ENCODE measurements at regions not wholly inside any gene's neighbourhood (a gene's known extent, or its start where the extent isn't known, plus 50 kb on each side); places are given as distances from the start of the nearest gene placed in this dataset.

DNA sequence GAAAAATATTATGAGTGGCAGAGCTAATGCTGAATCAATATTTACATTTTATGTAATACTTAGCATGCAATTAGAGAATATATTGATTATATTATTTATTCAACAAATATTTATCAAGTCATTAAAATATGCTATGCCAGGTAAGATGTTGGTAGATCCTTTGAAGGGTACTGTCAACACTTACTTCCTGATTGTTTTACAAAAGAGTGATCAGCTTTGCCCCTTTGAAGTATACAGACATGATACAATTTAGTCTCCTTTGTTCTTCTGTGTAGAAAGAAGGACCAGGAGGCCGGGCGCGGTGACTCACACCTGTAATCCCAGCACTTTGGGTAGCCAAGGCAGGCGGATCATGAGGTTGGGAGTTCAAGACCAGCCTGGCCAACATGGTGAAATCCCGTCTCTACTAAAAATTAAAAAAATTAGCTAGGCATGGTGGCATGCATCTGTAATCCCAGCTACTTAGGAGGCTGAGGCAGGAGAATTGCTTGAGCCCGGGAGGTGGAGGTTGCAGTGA is 73.9 kb upstream of the IFNG-AS1 start:
- DNase-seq = no peak

DNA sequence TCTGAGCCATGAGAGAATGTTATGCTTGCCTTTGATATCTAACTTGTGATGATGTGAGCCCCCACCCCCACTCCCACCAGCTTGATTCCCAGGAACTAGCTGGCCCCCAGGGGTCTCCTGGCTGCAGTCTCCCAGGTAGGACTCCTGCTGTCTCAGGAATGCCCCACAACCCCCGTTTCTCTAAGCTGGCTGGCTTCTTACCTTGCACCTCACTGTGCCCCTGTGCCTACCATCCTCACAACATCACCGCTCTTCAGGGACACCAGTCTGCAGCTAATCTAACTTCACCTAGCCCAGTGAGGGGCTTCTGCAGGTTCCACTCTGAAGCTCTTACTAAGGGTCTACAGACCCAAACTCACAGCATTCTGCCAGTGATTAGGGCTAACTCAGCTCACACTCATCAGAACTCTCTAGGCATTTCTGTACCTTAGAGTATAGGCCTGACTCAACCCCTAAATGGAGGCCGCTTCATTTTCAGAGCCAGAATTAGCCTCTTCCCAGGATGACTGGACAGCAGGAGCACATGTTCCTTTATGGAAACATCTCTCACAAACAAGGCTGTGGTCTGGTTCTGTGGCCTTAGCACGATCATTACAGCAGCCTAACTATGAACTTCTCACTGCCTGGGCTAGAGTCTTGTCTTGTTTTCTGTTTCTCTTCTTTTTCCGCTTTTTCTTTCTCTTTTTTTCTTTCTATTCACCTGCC is 72.8 kb upstream of the IFNG-AS1 start:
- no peak for DNase-seq

DNA sequence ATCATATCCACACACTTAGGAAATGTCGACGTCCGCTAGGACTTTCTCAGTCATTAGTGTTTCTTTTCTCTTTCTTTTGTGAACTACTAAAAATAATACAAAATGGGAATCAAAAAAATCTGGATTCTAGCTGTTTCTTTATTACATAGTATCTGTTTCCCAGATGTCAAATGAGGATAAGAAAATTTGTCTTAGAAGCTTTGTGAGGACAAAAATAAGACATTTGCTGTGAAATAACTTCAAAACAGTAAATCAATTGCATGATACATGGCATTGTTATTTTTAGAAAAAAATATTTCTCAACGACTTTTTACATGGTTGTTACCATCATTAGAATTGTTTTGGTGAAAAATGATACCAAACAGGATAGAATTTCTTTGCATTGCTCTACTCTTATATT is 71.4 kb upstream of the IFNG-AS1 start:
- no peak for DNase-seq

DNA sequence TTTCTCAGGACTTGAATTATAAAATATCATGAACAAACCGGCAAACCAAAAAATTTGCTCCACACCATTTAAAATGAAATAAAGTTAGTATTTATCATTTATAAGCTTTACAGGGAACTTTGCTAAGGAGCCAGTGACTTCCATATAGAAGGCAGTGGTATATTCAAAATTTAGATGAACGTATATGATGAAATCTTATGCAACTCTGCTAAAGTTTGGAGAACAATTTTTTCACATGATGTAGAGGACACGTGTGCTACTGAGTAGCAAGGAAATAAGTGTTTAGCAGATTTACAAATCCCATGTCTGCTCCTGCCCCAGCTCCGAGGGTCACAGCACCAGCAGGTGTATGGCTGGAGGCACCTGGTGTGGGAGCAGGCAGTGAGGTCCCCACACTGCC is 70.8 kb upstream of the IFNG-AS1 start:
- no peak for DNase-seq

DNA sequence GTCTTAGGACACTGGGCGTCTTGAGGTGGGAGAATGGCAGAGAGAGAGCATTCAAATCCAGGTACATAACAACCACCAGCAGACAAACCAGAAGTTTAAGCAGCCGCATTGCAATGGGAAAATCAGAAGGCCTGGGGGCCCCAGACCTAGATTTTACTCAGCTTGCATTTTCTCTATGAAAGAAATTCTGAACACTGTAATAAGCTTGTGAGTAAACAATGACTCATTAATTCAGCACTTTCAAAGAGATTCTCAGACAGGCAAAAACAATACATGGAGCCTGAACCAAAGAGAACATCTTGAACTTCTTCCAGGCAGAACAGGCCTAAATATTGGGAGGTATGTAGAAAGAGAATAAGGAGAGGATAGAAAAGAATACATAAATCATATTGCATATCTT is 69.8 kb upstream of the IFNG-AS1 start:
- no peak for DNase-seq

DNA sequence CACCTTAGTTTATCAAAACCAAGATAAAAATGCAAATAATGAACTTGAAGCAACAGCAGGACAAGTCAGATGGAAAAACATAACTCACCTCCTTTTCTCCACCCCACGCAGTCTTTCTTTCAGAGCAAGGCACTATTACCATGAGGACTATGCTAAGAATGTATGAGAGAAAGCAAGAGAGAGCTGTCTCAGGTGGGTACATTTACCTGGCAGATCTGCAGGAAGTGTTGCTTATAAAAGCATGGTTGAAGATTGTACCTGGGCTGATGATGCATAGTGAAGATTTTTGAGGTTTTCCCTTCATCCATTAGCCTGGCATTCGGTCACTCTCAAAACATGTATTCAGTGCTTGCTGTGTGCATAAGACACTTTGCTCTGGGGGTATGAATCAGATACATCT is 68.8 kb upstream of the IFNG-AS1 start:
- DNase-seq = no peak

DNA sequence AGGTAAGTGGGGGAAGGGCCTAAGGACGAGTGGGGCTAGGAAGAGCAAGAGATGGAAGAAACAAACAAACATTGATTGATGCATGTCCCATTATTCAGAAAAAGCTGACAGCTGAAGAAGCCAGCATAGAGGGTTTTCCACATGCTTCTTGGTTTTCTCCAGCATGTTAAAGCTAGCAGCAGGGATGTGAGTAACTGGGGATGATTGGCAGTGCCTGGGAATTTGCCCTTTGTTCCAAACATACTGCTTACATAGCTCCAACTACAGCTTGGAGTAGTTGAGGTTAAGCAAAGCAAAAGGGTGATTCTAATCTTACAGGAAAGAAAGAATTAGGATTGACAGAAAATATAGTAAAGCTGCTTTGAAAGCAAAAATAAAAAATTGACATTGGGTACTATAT is 68.0 kb upstream of the IFNG-AS1 start:
- DNase-seq = no peak

DNA sequence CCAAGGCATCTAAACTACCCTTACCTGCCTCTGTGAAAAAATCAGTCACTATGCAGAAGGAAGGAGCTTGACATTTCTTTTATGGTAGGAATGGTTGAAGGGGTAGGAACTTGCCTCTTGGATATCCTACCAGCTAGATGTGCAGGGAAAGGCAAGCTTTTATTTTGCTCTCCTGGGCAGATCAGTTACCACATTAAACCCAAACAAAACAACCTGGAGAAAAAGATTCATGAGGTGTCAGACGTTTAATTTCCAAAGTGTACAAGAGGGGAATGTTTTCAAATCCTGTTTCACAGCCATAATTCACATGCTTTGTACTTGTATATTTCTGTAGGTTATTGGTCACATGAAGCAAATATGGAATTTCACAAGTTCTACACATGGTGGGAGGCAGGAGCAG is 67.0 kb upstream of the IFNG-AS1 start:
- DNase-seq = no peak

DNA sequence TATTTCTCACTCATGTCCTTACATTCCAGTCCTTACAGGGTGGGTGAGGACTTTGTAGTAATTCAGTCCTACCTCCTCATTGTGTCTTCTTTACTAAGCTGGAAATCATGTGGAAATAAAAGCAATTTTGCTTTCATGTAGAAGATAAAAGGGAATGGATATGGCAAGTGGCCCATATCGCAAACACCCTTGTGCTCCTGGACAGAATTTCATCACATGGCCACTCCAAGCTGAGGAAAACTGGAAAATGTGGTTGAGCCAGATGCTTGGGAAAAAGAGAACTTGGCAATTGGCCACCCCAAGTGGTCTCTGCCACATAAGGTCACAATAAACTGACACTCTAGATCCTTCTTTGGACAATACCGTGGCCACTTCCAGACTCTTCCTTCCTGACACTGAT is 64.2 kb upstream of the IFNG-AS1 start:
- no peak for DNase-seq

DNA sequence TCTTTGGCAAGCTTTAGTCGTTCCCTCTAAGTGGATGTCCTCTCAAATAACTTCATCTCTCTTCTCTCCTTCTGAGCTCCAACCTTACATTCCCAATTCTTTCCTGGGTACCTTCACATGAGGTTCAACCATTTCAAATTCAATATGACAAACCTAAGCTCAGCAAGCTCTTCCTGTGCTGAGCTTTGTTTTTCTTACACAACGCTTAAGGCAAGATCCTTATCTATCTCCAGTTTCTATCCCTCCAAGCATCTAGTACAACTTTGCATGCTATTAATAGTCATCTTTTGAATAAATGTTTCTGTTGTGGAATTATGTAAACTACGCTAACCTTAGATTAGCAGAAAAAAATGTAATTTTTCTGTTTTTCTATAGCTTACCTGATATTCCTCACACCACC is 63.7 kb upstream of the IFNG-AS1 start:
- DNase-seq = no peak

DNA sequence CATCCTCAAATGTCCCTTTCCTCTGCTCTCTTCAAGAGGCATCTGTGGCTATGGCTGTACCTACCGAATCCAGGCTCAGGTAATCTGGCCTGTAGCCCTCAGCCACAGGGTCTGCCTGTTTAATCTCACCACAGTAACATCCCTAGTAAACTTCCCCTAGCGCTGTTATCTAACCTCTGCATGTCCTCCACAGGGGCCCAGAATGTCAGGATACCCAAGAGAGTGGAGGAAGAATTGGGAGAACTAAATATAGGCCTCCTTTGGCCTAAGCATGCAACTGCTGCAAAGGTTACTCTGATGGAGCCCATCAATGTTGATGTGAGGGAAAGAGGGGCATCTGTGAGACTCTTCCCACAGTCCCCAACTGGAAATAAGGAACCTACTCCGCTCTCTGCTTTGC is 63.2 kb upstream of the IFNG-AS1 start:
- no peak for DNase-seq

DNA sequence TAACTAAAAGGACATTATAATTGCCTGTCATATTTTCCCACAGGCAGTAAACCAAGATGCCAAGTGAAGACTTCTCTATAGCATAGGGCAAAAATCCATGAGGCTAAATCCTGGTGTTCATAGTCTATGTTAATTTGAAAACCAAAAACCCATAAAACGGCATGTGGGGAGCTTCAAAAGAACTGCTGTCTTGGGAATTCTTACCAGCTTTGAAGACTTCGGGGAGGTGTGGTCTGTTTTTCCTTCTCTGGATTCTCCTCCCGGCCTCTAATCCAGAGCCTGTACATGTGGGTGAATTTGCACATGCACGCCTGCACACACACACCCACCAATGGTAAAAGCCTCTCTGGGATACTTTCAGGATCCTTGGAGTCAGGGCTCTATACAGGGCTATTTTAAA is 61.9 kb upstream of the IFNG-AS1 start:
- no peak for DNase-seq

DNA sequence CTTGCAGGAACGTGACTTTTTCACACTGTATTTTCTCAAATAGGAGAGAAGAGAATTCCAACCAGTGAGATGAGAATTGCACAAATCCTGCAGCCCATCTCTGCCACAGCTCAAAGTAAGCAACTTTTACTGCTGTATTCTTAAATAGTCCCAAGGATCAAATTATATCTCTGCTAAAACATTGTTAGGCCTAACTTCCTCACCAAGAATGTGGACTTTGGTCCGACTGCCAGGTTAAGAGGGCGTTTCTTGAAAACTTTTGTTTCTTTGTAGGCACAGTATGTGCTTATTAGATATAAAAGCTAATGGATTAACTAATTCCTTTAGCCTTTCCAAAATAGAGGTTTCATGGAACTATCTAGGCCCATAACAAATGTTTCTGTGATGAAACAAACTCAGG is 61.4 kb upstream of the IFNG-AS1 start:
- no peak for DNase-seq

DNA sequence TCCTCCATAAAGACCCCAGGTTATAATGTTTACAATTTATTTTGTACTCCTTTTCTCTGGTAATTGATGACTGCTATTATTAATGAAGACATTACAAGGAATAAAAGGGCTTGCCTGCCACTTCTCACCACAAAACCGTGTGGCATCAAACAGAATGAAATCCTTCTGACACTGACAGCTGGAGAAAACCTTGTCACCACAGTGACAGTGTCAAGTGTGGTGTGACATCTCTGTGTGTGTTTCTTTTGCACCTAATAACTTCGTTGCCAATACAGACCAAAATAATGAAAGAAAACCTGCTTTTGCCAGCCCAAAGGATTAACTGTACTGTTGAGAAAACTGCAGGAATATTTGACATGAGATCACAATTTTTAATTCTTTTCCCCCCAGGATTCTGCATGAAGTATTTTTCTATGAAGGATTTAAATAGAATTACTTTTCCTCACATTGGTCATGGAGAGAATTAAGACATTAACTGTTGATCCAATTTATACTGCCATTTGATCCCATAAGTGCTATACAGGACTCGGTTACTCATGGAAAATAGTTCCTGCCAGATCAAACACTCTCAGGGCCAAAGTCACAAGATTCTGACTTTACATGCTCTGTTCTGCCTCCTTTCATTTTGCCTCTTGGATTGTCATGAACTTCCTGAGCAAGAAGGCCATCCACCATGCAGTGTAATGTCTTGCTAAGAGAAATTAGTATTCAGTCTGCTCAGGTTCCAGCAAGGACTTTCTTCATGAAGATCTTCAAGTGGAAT is 60.4 kb upstream of the IFNG-AS1 start:
- DNase-seq = no peak

DNA sequence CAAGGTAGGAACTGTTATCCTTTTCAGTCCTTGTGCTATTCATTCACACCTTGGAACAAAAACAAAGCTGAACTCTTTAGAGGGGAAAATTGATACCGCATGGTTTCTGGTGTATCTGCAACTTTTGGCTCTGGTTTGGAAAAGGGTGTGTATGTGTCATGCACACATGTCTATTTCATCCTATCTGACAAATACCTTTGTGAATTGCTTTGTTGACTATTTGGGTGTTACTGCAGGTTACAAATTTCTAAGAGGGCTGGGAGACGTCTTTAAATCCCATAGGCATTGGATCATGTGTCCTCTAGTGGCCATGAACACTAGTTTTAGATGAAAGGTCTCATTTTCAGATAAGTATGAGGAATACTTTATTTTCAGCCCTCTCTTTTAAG is 59.9 kb upstream of the IFNG-AS1 start:
- no peak for DNase-seq

DNA sequence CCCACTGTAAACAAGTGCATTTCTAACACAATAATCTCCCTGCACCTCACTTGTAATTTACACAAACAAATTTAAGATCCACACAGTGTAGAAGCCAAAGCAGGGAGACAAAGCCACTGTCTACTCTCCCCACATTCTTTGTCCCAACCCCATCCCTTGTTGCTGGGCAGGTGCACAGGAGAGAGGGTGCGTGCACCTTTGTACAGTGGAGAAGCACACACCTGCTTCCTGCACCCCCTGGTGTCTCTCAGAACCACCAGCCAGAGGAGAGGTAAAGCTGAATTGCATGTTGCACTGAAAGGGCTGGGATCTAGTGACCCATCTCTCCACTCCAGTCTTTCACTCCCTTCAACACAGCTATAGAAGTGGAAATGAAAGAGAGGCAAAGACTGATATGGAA is 51.4 kb upstream of the IFNG-AS1 start:
- DNase-seq = no peak

Measured in NCI-H2171 treated with DMSO at 0.1 percent for 48 hours (cell line).